Neuronal stem cell (in vitro differentiated cells): ENCODE measurements at regions not wholly inside any gene's neighbourhood (a gene's known extent, or its start where the extent isn't known, plus 50 kb on each side); places are given as distances from the start of the nearest gene placed in this dataset.

Experiments
- DNase-seq: peaks from one replicate; pipeline ENCODE4 v3.0.0-alpha.2; 2013; ENCODE audit warnings: low spot score
- H2AFZ ChIP-seq: one replicate; pipeline ENCODE4 v1.6.1; 2013; ENCODE audit warnings: mild to moderate bottlenecking, low read length, inconsistent platforms
- H2AK5ac ChIP-seq: 2 replicates; pipeline ENCODE4 v1.6.1; 2013; ENCODE audit warnings: low read depth, mild to moderate bottlenecking, inconsistent platforms, low read length, moderate library complexity, mixed read lengths
- H2BK120ac ChIP-seq: 2 replicates; pipeline ENCODE4 v1.6.1; 2013; ENCODE audit warnings: low read depth, mild to moderate bottlenecking, inconsistent platforms, low read length, moderate library complexity, mixed read lengths
- H2BK12ac ChIP-seq: one replicate; pipeline ENCODE4 v1.6.1; 2013; ENCODE audit warnings: low read length, inconsistent platforms
- H2BK15ac ChIP-seq: 2 replicates; pipeline ENCODE4 v1.6.1; 2013; ENCODE audit warnings: mild to moderate bottlenecking, low read length, inconsistent platforms, mixed read lengths
- H2BK5ac ChIP-seq: one replicate; pipeline ENCODE4 v1.6.1; 2013; ENCODE audit warnings: inconsistent platforms, mild to moderate bottlenecking, low read length, moderate library complexity
- H3K14ac ChIP-seq: one replicate; pipeline ENCODE4 v1.6.1; 2013; ENCODE audit warnings: low read length, inconsistent platforms
- H3K18ac ChIP-seq: 2 replicates; pipeline ENCODE4 v1.6.1; 2013; ENCODE audit warnings: low read length, inconsistent platforms
- H3K23ac ChIP-seq: 2 replicates; pipeline ENCODE4 v1.6.1; 2013; ENCODE audit warnings: low read depth, mild to moderate bottlenecking, mixed read lengths, low read length, inconsistent platforms; ENCODE audit not compliant: poor library complexity
- H3K27ac ChIP-seq: replicated peaks from 3 replicates; pipeline ENCODE4 v1.5.1; 2013; ENCODE audit warnings: low read length, inconsistent platforms
- H3K27me3 ChIP-seq, 3 experiments: 2 replicates each; pipeline ENCODE4 v1.6.1; 2013; ENCODE audit warnings: low read length in 3 of 3, mild to moderate bottlenecking in 2 of 3, inconsistent platforms in 1 of 3, low read depth in 1 of 3, mixed read lengths in 1 of 3, moderate library complexity in 1 of 3; ENCODE audit not compliant: control insufficient read depth in 3 of 3, insufficient read depth in 3 of 3
- H3K36me3 ChIP-seq, 2 donors: replicated peaks in 1 of 2; 2 replicates each; pipeline ENCODE4 v1.6.1; 2013; ENCODE audit warnings: low read length in 2 of 2; ENCODE audit not compliant: control insufficient read depth in 2 of 2, insufficient read depth in 2 of 2
- H3K4ac ChIP-seq: 2 replicates; pipeline ENCODE4 v1.6.1; 2013; ENCODE audit warnings: inconsistent platforms, mild to moderate bottlenecking, low read length, moderate library complexity
- H3K4me1 ChIP-seq, 2 donors: 1 replicate in 1 of 2; 2 replicates in 1 of 2; pipeline ENCODE4 v1.6.1; 2013; ENCODE audit warnings: low read length in 2 of 2, low read depth in 1 of 2; ENCODE audit not compliant: control insufficient read depth in 2 of 2, insufficient read depth in 1 of 2
- H3K4me2 ChIP-seq: one replicate; pipeline ENCODE4 v1.6.1; 2013; ENCODE audit warnings: mild to moderate bottlenecking, low read length, inconsistent platforms; ENCODE audit not compliant: insufficient read depth, poor library complexity, severe bottlenecking
- H3K4me3 ChIP-seq, 2 donors: 2 replicates each; pipeline ENCODE4 v1.5.1; 2013; ENCODE audit warnings: low read length in 2 of 2, mild to moderate bottlenecking in 2 of 2, inconsistent platforms in 1 of 2, moderate library complexity in 1 of 2
- H3K79me1 ChIP-seq: one replicate; pipeline ENCODE4 v1.6.1; 2013; ENCODE audit warnings: low read depth, mild to moderate bottlenecking, inconsistent platforms, low read length, moderate library complexity
- H3K9ac ChIP-seq: one replicate; pipeline ENCODE4 v1.6.1; 2013; ENCODE audit warnings: mild to moderate bottlenecking, low read depth, low read length, inconsistent platforms; ENCODE audit not compliant: poor library complexity
- H3K9me3 ChIP-seq, 2 donors: replicated peaks in 1 of 2; 2 replicates each; pipeline versions ENCODE3 to v1.6.1; 2013; ENCODE audit warnings: low read length in 2 of 2, mild to moderate bottlenecking in 2 of 2, inconsistent platforms in 1 of 2, low read depth in 1 of 2, mixed read lengths in 1 of 2, moderate library complexity in 1 of 2; ENCODE audit not compliant: control insufficient read depth in 2 of 2, insufficient read depth in 1 of 2
- H4K8ac ChIP-seq: one replicate; pipeline ENCODE4 v1.6.1; 2013; ENCODE audit warnings: low read depth, mild to moderate bottlenecking, inconsistent platforms, low read length, moderate library complexity
- H4K91ac ChIP-seq: one replicate; pipeline ENCODE4 v1.6.1; 2013; ENCODE audit warnings: low read length, low read depth, mild to moderate bottlenecking, inconsistent platforms; ENCODE audit not compliant: poor library complexity
- WGBS, 2 donors: extraction: QIAGEN DNeasy Blood & Tissue Kit; methylation state at CpG; one replicate each; pipeline ENCODE4 v1.1.7; 2013; ENCODE audit warnings: missing lambda C conversion rate in 2 of 2, mixed read lengths in 1 of 2; ENCODE audit not compliant: insufficient read length in 2 of 2, insufficient replicate concordance in 1 of 2; ENCODE audit errors: extremely low coverage in 2 of 2; 5-methylcytosine and 5-hydroxymethylcytosine counted together

- no peak overlapping the region for H4K8ac ChIP-seq
- no peak overlapping the region for H2AK5ac ChIP-seq
- H3K79me1 ChIP-seq = no peaks in the 10 kb centered on the region
- H3K4ac ChIP-seq = no peak overlapping the region
- no peak overlapping the region for H3K18ac ChIP-seq
- no peaks in the 10 kb centered on the region for H3K4me1 ChIP-seq
- DNase-seq = no peak
- no peak overlapping the region for H2BK120ac ChIP-seq
- no peak overlapping the region for H3K23ac ChIP-seq
- no peak overlapping the region for H2BK15ac ChIP-seq
- no peak overlapping the region for H3K14ac ChIP-seq
- H4K91ac ChIP-seq = no peak overlapping the region
- H3K4me3 ChIP-seq = no peak overlapping the region
- no peak overlapping the region for H2BK12ac ChIP-seq
- H3K27ac ChIP-seq = no peak overlapping the region
- H3K36me3 ChIP-seq = no peaks in the 10 kb centered on the region
- no peak overlapping the region for H2AFZ ChIP-seq
- H3K4me2 ChIP-seq = no peak overlapping the region
- H3K9me3 ChIP-seq = peaks cover 0 to 4% of the 10 kb centered on the region in 2 donors
- no peaks in the 10 kb centered on the region for H3K27me3 ChIP-seq
- no peak overlapping the region for H2BK5ac ChIP-seq
- WGBS, 2 donors = no CpG with 5 or more reads among the region's 2 CpGs
- no peak overlapping the region for H3K9ac ChIP-seq
Observed at GRCh38 chr4:125529071-125529470, 214.3 kb downstream of the FAT4 start.

DNA sequence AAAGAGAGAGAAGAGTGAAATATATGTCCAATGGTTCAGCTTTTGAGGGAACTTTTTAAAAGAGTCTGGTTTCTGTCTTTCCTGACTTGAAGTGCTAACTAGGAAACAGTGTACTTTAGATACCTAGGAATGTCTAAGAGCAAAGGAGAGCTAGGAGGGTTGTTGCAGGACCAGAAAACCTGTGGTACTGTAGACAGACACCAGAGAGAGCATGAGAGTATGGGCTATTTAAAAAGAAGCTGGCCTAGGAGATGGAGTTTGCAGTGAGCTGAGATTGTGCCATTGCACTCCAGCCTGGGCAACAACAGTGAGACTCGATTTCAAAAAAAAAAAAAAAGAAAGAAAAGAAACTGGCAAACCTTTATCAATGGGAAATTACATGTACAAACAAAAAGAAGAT lies 223.9 kb downstream of the FAT4 start:
- Histone ChIP-seq H3K9me3 (peaks cover 2 to 15% of the 10 kb centered on the region in 2 donors), H2AFZ (no peak overlapping the region), H3K4me2 (no peak overlapping the region), H3K4ac (no peak overlapping the region), H4K8ac (no peak overlapping the region), H2BK12ac (no peak overlapping the region), H3K14ac (no peak overlapping the region), H2AK5ac (no peak overlapping the region), H3K9ac (no peak overlapping the region), H3K27ac (no peak overlapping the region), H3K79me1 (no peaks in the 10 kb centered on the region), H3K23ac (no peak overlapping the region), H3K18ac (no peak overlapping the region), H4K91ac (no peak overlapping the region), H2BK15ac (no peak overlapping the region), H2BK120ac (no peak overlapping the region), H3K4me1 (peaks cover 1 to 5% of the 10 kb centered on the region in 2 donors), H3K27me3 (no peaks in the 10 kb centered on the region), H2BK5ac (no peak overlapping the region), H3K4me3 (no peak overlapping the region), H3K36me3 (no peaks in the 10 kb centered on the region)
- WGBS, 2 donors = no CpG with 5 or more reads among the region's 1 CpG
- no peak for DNase-seq

- Histone ChIP-seq H2BK12ac (no peak overlapping the region), H2AK5ac (no peak overlapping the region), H3K14ac (no peak overlapping the region), H3K4me3 (no peak overlapping the region), H3K9ac (no peak overlapping the region), H4K91ac (no peak overlapping the region), H3K4me1 (peaks cover 1 to 5% of the 10 kb centered on the region in 2 donors), H4K8ac (no peak overlapping the region), H3K18ac (no peak overlapping the region), H2BK5ac (no peak overlapping the region), H2AFZ (no peak overlapping the region), H3K36me3 (no peaks in the 10 kb centered on the region), H3K27ac (no peak overlapping the region), H2BK15ac (no peak overlapping the region), H3K27me3 (no peaks in the 10 kb centered on the region), H3K79me1 (no peaks in the 10 kb centered on the region), H3K4ac (no peak overlapping the region), H3K9me3 (peaks cover 2 to 15% of the 10 kb centered on the region in 2 donors), H2BK120ac (no peak overlapping the region), H3K23ac (no peak overlapping the region), H3K4me2 (no peak overlapping the region)
- no CpG with 5 or more reads among the region's 2 CpGs for WGBS, 2 donors
- no peak for DNase-seq
Observed at GRCh38 chr4:125539691-125540090, 224.9 kb downstream of the FAT4 start.

GRCh38 chr4:125541836-125542385 lies 227.2 kb downstream of the FAT4 start:
- no peak overlapping the region for H2AK5ac ChIP-seq
- H4K8ac ChIP-seq = no peak overlapping the region
- no peak overlapping the region for H2BK15ac ChIP-seq
- no peak overlapping the region for H2BK5ac ChIP-seq
- no peak for DNase-seq
- H4K91ac ChIP-seq = no peak overlapping the region
- H3K4me1 ChIP-seq = peaks cover 1 to 5% of the 10 kb centered on the region in 2 donors
- no peak overlapping the region for H3K14ac ChIP-seq
- peak overlapping the region; percentile 17 for H2AFZ ChIP-seq
- no peak overlapping the region for H3K4ac ChIP-seq
- H3K36me3 ChIP-seq = no peaks in the 10 kb centered on the region
- peaks cover 2 to 20% of the 10 kb centered on the region in 2 donors for H3K9me3 ChIP-seq
- H3K18ac ChIP-seq = no peak overlapping the region
- H3K9ac ChIP-seq = no peak overlapping the region
- H3K27ac ChIP-seq = no peak overlapping the region
- no peak overlapping the region for H3K23ac ChIP-seq
- H2BK120ac ChIP-seq = no peak overlapping the region
- H3K4me2 ChIP-seq = no peak overlapping the region
- H2BK12ac ChIP-seq = no peak overlapping the region
- H3K79me1 ChIP-seq = no peaks in the 10 kb centered on the region
- H3K27me3 ChIP-seq = no peaks in the 10 kb centered on the region
- no peak overlapping the region for H3K4me3 ChIP-seq
